HG03442 (cell line): ENCODE measurements at regions not wholly inside any gene's neighbourhood (a gene's known extent, or its start where the extent isn't known, plus 50 kb on each side); places are given as distances from the start of the nearest gene placed in this dataset.
"Not testable (repeated sequence)": the region's sequence is repeated elsewhere in the genome, so short reads cannot be mapped to it uniquely, and the experiment has no call there.

ENCODE experiments used
- ATAC-seq: cut with Tn5 transposase; IDR thresholded peaks from one replicate; pipeline ENCODE4 v1.9.1; 2021; ENCODE audit warnings: mild to moderate bottlenecking, moderate library complexity; ENCODE audit not compliant: unreplicated experiment

- ATAC-seq, result no peak
Measured at GRCh38 chr2:167844714-167845530, 402.5 kb downstream of the STK39 start.

GRCh38 chr2:167843657-167844056, 403.7 kb downstream of the STK39 start:
- no peak for ATAC-seq

GRCh38 chr2:167843217-167843616, 404.2 kb downstream of the STK39 start:
- ATAC-seq, result no peak

GRCh38 chr2:167842047-167842446, 405.3 kb downstream of the STK39 start:
- no peak for ATAC-seq

- not testable (repeated sequence) for ATAC-seq
Measured at GRCh38 chr2:167835290-167835689, 412.1 kb downstream of the STK39 start.

- ATAC-seq, result no peak
Measured at GRCh38 chr2:167834707-167835106, 412.7 kb downstream of the STK39 start.

GRCh38 chr2:167833294-167833693, 414.1 kb downstream of the STK39 start:
- ATAC-seq, result no peak

- no peak for ATAC-seq
Measured at GRCh38 chr2:167832868-167833287, 414.5 kb downstream of the STK39 start.

GRCh38 chr2:167827352-167828097, 419.9 kb downstream of the STK39 start:
- ATAC-seq, result no peak

- no peak for ATAC-seq
Measured at GRCh38 chr2:167826906-167827305, 420.5 kb downstream of the STK39 start.

GRCh38 chr2:167825664-167826063, 421.7 kb downstream of the STK39 start:
- no peak for ATAC-seq

- ATAC-seq, result no peak
Measured at GRCh38 chr2:167822690-167823465, 424.5 kb downstream of the STK39 start.

GRCh38 chr2:167820488-167820887, 426.9 kb downstream of the STK39 start:
- ATAC-seq, result no peak

- ATAC-seq, result no peak
Measured at GRCh38 chr2:167818521-167818920, 428.9 kb downstream of the STK39 start.

GRCh38 chr2:167817908-167818307, 429.5 kb downstream of the STK39 start:
- no peak for ATAC-seq

GRCh38 chr2:167817422-167817821, 430.0 kb downstream of the STK39 start:
- ATAC-seq, result no peak

GRCh38 chr2:167816874-167817290, 430.5 kb downstream of the STK39 start:
- no peak for ATAC-seq

- ATAC-seq, result no peak
Measured at GRCh38 chr2:167814881-167815718, 432.3 kb downstream of the STK39 start.

GRCh38 chr2:167814482-167814880, 432.9 kb downstream of the STK39 start:
- ATAC-seq, result not testable (repeated sequence)

- ATAC-seq, result not testable (repeated sequence)
Measured at GRCh38 chr2:167809799-167810198, 437.6 kb downstream of the STK39 start.
